ENCODE measurements at regions not wholly inside any gene's neighbourhood (a gene's known extent, or its start where the extent isn't known, plus 50 kb on each side); places are given as distances from the start of the nearest gene placed in this dataset.

DNA sequence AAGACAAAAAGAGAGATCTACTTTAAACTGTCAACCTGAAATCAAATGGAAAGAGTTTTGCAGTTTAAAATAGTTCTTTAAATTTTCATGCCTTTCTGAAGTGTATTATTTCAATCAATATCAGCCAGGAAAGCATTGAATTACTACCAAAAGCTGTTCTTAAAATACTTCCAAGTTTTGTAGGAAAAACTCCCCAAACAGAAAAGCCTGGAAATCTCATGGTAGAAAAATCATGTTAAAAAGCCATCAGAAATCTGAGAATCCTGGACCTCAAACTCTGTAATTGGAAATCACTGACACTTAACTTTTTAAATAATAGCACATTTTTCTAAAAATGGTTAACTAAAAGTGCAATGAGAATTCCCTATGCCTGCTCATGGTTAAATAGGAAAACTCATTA, 63.3 kb upstream of the CNTNAP4 start:
- peaks cover 0 to 5% (median 0%) of the 10 kb centered on the region in 4 donors for H3K9me3 ChIP-seq (ENCODE audit: control insufficient read depth in 4 of 4, insufficient read depth in 3 of 4, low read length in 3 of 4)
- no peaks in the 10 kb centered on the region for H3K4me1 ChIP-seq (ENCODE audit: control insufficient read depth in 5 of 5, insufficient read depth in 5 of 5, low read length in 5 of 5)
- no peak overlapping the region for H3K27ac ChIP-seq (ENCODE audit: low read depth in 1 of 2, low read length in 1 of 2)
- no peak overlapping the region for H3K4me3 ChIP-seq
- DNase-seq, result no peak
- no peak for ATAC-seq (ENCODE audit: insufficient read depth, low FRiP score)
- H3K27me3 ChIP-seq (ENCODE audit: control insufficient read depth in 3 of 3, insufficient read depth in 3 of 3, low read length in 2 of 3), result no peaks in the 10 kb centered on the region
- TF ChIP-seq CTCF (IDR thresholded peaks at IDR 0.05; ENCODE audit: control extremely low read depth, extremely low read depth), result no peak
- H3K9ac ChIP-seq (ENCODE audit: insufficient read depth in 1 of 2, low read length in 2 of 2), result no peak overlapping the region
- H3K36me3 ChIP-seq (ENCODE audit: control insufficient read depth in 4 of 4, insufficient read depth in 4 of 4, low read length in 4 of 4), result no peaks in the 10 kb centered on the region

DNA sequence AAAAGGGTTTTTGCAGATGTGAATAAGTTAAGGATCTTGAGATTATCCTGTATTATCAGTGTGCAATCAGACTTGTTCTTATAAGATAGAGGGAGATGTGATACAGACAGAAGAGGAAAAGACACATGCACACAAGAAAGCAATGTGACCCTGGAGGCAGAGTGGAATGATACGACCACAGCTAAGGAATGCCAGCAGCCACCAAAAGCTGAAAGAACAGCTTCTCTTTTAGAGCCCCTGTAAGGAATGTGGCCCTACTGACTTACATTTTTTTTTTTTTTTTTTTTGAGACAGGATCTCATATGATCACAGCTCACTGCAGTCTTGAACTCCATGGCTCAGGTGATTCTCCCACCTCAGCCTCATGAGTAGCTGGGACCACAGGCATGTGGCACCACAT, 62.3 kb upstream of the CNTNAP4 start:
- Histone ChIP-seq H3K4me3 (no peak overlapping the region), H3K9ac (ENCODE audit: insufficient read depth in 1 of 2, low read length in 2 of 2) (no peak overlapping the region), H3K27me3 (ENCODE audit: control insufficient read depth in 3 of 3, insufficient read depth in 3 of 3, low read length in 2 of 3) (no peaks in the 10 kb centered on the region), H3K9me3 (ENCODE audit: control insufficient read depth in 4 of 4, insufficient read depth in 3 of 4, low read length in 3 of 4) (peaks cover 0 to 5% (median 0%) of the 10 kb centered on the region in 4 donors), H3K4me1 (ENCODE audit: control insufficient read depth in 5 of 5, insufficient read depth in 5 of 5, low read length in 5 of 5) (no peaks in the 10 kb centered on the region), H3K27ac (ENCODE audit: low read depth in 1 of 2, low read length in 1 of 2) (no peak overlapping the region), H3K36me3 (ENCODE audit: control insufficient read depth in 4 of 4, insufficient read depth in 4 of 4, low read length in 4 of 4) (no peaks in the 10 kb centered on the region)
- DNase-seq (no peak), ATAC-seq (ENCODE audit: insufficient read depth, low FRiP score) (no peak)
- 53 to 57% methylated on average over 1 of the region's 1 CpG for WGBS, 2 donors
- TF ChIP-seq CTCF (IDR thresholded peaks at IDR 0.05; ENCODE audit: control extremely low read depth, extremely low read depth), result no peak

DNA sequence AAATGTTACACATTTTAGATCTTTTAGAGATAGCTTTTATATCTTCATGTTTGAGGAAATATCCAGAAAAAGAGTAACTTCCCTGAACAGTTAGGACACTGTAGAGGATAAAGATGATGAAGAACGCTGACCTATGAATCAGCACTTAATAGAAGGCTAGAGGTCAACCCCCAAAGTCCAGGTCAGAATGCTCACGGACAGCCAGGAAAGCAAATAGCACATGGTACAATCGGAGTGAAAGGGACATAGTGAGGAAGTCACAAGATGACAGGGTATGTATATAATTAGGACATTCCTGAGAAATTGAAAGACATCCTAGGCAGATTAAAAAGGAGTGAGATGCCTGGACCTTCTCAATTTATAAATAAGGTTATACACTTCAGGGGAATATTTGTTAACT, 55.1 kb upstream of the CNTNAP4 start:
- no peak overlapping the region for H3K9ac ChIP-seq (ENCODE audit: insufficient read depth in 1 of 2, low read length in 2 of 2)
- H3K4me1 ChIP-seq (ENCODE audit: control insufficient read depth in 5 of 5, insufficient read depth in 5 of 5, low read length in 5 of 5), result no peaks in the 10 kb centered on the region
- H3K27me3 ChIP-seq (ENCODE audit: control insufficient read depth in 3 of 3, insufficient read depth in 3 of 3, low read length in 2 of 3), result no peaks in the 10 kb centered on the region
- DNase-seq (no peak), ATAC-seq (ENCODE audit: insufficient read depth, low FRiP score) (no peak)
- H3K36me3 ChIP-seq (ENCODE audit: control insufficient read depth in 4 of 4, insufficient read depth in 4 of 4, low read length in 4 of 4), result no peaks in the 10 kb centered on the region
- H3K9me3 ChIP-seq (ENCODE audit: control insufficient read depth in 4 of 4, insufficient read depth in 3 of 4, low read length in 3 of 4), result peaks cover 0 to 1% (median 0%) of the 10 kb centered on the region in 4 donors
- TF ChIP-seq CTCF (IDR thresholded peaks at IDR 0.05; ENCODE audit: control extremely low read depth, extremely low read depth), result no peak
- H3K4me3 ChIP-seq, result no peak overlapping the region
- H3K27ac ChIP-seq (ENCODE audit: low read depth in 1 of 2, low read length in 1 of 2), result no peak overlapping the region
- 21 to 26% methylated on average over 3 of the region's 3 CpGs for WGBS, 2 donors

DNA sequence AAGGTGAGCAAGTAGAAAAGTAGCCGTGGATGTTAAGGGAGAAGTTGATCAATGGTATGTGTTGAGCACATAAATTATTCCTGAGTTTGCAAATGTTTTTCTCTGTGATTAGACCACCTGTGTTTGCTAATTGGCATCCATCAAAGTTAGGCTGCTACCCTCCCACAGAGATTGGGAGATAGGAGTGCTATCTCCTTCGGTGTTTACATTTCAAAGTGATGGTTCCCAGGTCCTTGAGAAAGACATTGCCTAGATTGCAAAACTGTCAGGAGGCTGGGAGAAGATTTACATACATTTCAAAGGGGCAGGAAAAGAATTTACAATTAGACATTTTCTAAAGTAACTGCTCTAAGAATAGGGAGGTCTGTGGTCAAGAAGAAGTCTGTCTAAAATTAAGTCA, 54.3 kb upstream of the CNTNAP4 start:
- no peak overlapping the region for H3K4me3 ChIP-seq
- H3K4me1 ChIP-seq (ENCODE audit: control insufficient read depth in 5 of 5, insufficient read depth in 5 of 5, low read length in 5 of 5), result no peaks in the 10 kb centered on the region
- H3K36me3 ChIP-seq (ENCODE audit: control insufficient read depth in 4 of 4, insufficient read depth in 4 of 4, low read length in 4 of 4), result no peaks in the 10 kb centered on the region
- H3K27ac ChIP-seq (ENCODE audit: low read depth in 1 of 2, low read length in 1 of 2), result no peak overlapping the region
- H3K9ac ChIP-seq (ENCODE audit: insufficient read depth in 1 of 2, low read length in 2 of 2), result no peak overlapping the region
- ATAC-seq (ENCODE audit: insufficient read depth, low FRiP score) (no peak), DNase-seq (no peak)
- 17 to 21% methylated on average over 2 of the region's 2 CpGs for WGBS, 2 donors
- TF ChIP-seq CTCF (IDR thresholded peaks at IDR 0.05; ENCODE audit: control extremely low read depth, extremely low read depth), result no peak
- H3K9me3 ChIP-seq (ENCODE audit: control insufficient read depth in 4 of 4, insufficient read depth in 3 of 4, low read length in 3 of 4), result peaks cover 0 to 1% (median 0%) of the 10 kb centered on the region in 4 donors
- H3K27me3 ChIP-seq (ENCODE audit: control insufficient read depth in 3 of 3, insufficient read depth in 3 of 3, low read length in 2 of 3), result no peaks in the 10 kb centered on the region
